ENCODE measurements at regions not wholly inside any gene's neighbourhood (a gene's known extent, or its start where the extent isn't known, plus 50 kb on each side); places are given as distances from the start of the nearest gene placed in this dataset.

DNA sequence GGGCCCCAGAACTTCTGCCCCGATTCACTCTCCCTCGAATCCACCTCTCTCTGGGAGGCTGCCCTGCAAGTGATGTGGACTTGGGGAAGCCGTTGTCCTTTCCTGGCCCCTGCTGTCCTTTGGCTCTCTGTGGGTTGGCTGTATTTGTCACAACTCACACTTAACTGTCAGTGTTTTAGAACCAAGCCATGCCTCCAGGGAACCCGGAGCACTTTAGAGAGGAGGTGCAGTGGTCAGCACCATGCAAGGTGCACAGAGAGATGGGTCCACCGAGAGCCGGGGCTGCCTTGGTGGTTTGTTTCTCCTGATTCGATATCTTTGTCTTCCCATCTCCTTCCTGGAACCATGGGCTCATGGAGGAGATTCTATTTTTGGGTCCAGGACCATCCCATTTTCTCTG is 129.5 kb upstream of the RTL1 start:
- no peak overlapping the region for H3K27ac ChIP-seq (ENCODE audit: insufficient read depth, low read length)
- no peak overlapping the region for H3K4ac ChIP-seq (ENCODE audit: low read depth, low read length)
- no peak overlapping the region for H4K8ac ChIP-seq (ENCODE audit: low read depth in 2 of 2, low read length in 2 of 2)
- H3K4me3 ChIP-seq (ENCODE audit: insufficient read depth, low read depth, low read length): no peak overlapping the region
- H3K9me1 ChIP-seq (ENCODE audit: insufficient read depth, low read length): peaks cover 4% of the 10 kb centered on the region; the same call in 1 of the 2 replicates
- H2AFZ ChIP-seq (replicated peaks; ENCODE audit: low read length, poor library complexity): no peak overlapping the region
- H2AK9ac ChIP-seq (replicated peaks; ENCODE audit: low read depth, low read length, poor library complexity): no peak overlapping the region
- no TSS peak for BruUV-seq (replicated peaks)
- no peak overlapping the region for H2BK20ac ChIP-seq (ENCODE audit: low read depth, low read length)
- H3K23ac ChIP-seq (ENCODE audit: low read depth, low read length): no peak overlapping the region
- no peak overlapping the region for H2BK15ac ChIP-seq (ENCODE audit: low read depth, low read length)
- H3K4me2 ChIP-seq (ENCODE audit: low read depth, low read length): no peak overlapping the region
- DNase-seq (no peak), ATAC-seq (ENCODE audit: low read depth) (no peak)
- POLR2A ChIA-PET (ENCODE audit: unreplicated experiment): no interaction called here
- no peak overlapping the region for H3K56ac ChIP-seq (ENCODE audit: extremely low read depth, insufficient read depth, low read length)
- no peaks in the 10 kb centered on the region for H3K9me3 ChIP-seq (ENCODE audit: control insufficient read depth, insufficient read depth, low read length)
- no peaks in the 10 kb centered on the region for H3K4me1 ChIP-seq (ENCODE audit: control insufficient read depth, insufficient read depth, low read length)
- H3K14ac ChIP-seq (replicated peaks; ENCODE audit: low read depth, low read length): no peak overlapping the region
- no peak overlapping the region for H2AK5ac ChIP-seq (ENCODE audit: low read depth, low read length)
- WGBS, 2 experiments (ENCODE audit: extremely low coverage in 2 of 2, insufficient read length in 1 of 2): no CpG with 5 or more reads among the region's 7 CpGs
- TF ChIP-seq MXI1 (IDR thresholded peaks at IDR 0.05; ENCODE audit: borderline replicate concordance, low read depth, low read length) (no peak), MAZ (IDR thresholded peaks at IDR 0.05; ENCODE audit: borderline replicate concordance, low read depth, low read length) (no peak), MAFK (IDR thresholded peaks at IDR 0.05; ENCODE audit: low read depth, low read length) (no peak), NFE2L2 (IDR thresholded peaks at IDR 0.05; ENCODE audit: low read depth, low read length) (no peak), RCOR1 (IDR thresholded peaks at IDR 0.05; ENCODE audit: insufficient replicate concordance, low read length) (no peak), SMC3 (IDR thresholded peaks at IDR 0.05; ENCODE audit: low read depth, low read length) (no peak), CHD1 (IDR thresholded peaks at IDR 0.05; ENCODE audit: low read depth, low read length) (no peak), BHLHE40 (IDR thresholded peaks at IDR 0.05; ENCODE audit: low read depth, low read length) (no peak)
- TF ChIP-seq, protein P1, sequence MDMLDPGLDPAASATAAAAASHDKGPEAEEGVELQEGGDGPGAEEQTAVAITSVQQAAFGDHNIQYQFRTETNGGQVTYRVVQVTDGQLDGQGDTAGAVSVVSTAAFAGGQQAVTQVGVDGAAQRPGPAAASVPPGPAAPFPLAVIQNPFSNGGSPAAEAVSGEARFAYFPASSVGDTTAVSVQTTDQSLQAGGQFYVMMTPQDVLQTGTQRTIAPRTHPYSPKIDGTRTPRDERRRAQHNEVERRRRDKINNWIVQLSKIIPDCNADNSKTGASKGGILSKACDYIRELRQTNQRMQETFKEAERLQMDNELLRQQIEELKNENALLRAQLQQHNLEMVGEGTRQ (IDR thresholded peaks at IDR 0.05; ENCODE audit: low read depth, low read length): no peak
- TF ChIP-seq, protein P2, sequence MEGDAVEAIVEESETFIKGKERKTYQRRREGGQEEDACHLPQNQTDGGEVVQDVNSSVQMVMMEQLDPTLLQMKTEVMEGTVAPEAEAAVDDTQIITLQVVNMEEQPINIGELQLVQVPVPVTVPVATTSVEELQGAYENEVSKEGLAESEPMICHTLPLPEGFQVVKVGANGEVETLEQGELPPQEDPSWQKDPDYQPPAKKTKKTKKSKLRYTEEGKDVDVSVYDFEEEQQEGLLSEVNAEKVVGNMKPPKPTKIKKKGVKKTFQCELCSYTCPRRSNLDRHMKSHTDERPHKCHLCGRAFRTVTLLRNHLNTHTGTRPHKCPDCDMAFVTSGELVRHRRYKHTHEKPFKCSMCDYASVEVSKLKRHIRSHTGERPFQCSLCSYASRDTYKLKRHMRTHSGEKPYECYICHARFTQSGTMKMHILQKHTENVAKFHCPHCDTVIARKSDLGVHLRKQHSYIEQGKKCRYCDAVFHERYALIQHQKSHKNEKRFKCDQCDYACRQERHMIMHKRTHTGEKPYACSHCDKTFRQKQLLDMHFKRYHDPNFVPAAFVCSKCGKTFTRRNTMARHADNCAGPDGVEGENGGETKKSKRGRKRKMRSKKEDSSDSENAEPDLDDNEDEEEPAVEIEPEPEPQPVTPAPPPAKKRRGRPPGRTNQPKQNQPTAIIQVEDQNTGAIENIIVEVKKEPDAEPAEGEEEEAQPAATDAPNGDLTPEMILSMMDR (conservative IDR thresholded peaks at IDR 0.05; ENCODE audit: low read depth, low read length): no peak
- TF ChIP-seq, protein P3, sequence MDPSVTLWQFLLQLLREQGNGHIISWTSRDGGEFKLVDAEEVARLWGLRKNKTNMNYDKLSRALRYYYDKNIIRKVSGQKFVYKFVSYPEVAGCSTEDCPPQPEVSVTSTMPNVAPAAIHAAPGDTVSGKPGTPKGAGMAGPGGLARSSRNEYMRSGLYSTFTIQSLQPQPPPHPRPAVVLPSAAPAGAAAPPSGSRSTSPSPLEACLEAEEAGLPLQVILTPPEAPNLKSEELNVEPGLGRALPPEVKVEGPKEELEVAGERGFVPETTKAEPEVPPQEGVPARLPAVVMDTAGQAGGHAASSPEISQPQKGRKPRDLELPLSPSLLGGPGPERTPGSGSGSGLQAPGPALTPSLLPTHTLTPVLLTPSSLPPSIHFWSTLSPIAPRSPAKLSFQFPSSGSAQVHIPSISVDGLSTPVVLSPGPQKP (IDR thresholded peaks at IDR 0.05; ENCODE audit: borderline replicate concordance, low read depth, low read length): no peak
- no peak overlapping the region for H3K18ac ChIP-seq (ENCODE audit: low read depth, low read length)
- H4K5ac ChIP-seq (ENCODE audit: low read depth, low read length): no peak overlapping the region
- no peak overlapping the region for H3K9ac ChIP-seq (ENCODE audit: low read depth, low read length)
- H3K79me1 ChIP-seq (ENCODE audit: low read depth in 1 of 2, low read length in 2 of 2): peaks cover 10 to 53% of the 10 kb centered on the region in 2 experiments; a peak in 3 of 4 replicates
- no peaks in the 10 kb centered on the region for H3K27me3 ChIP-seq (ENCODE audit: control insufficient read depth, insufficient read depth, low read length)
- CTCF ChIA-PET: no interaction called here
- dilution Hi-C loops (cut with HindIII; ENCODE audit: low sequenced_read_pairs, unreplicated experiment): no loop called here
- H2BK120ac ChIP-seq (ENCODE audit: low read depth, low read length): no peak overlapping the region
- H2BK5ac ChIP-seq (ENCODE audit: low read depth, low read length, poor library complexity, severe bottlenecking): no peak overlapping the region
- intact Hi-C loops (cut with micrococcal nuclease): no loop called here
- H4K91ac ChIP-seq (ENCODE audit: insufficient read depth, low read depth, low read length): no peak overlapping the region
- peaks cover 77% of the 10 kb centered on the region for H3K36me3 ChIP-seq (ENCODE audit: control insufficient read depth, insufficient read depth, low read length)
- peaks cover 55% of the 10 kb centered on the region for H4K20me1 ChIP-seq (ENCODE audit: insufficient read depth, low read length)
- in situ Hi-C loops (cut with MboI; ENCODE audit: low sequenced_read_pairs): no loop called here
